ENCODE measurements at regions not wholly inside any gene's neighbourhood (a gene's known extent, or its start where the extent isn't known, plus 50 kb on each side); places are given as distances from the start of the nearest gene placed in this dataset.

- H3K9ac ChIP-seq (replicated peaks in 1 of 4; ENCODE audit: extremely low read depth in 1 of 4, low read depth in 3 of 4, low read length in 3 of 4), result no peak overlapping the region
- no peak overlapping the region for H4K91ac ChIP-seq (replicated peaks; ENCODE audit: insufficient read length, low read length)
- no peak overlapping the region for H3K27ac ChIP-seq (ENCODE audit: low read depth, low read length)
- no peak overlapping the region for H3K56ac ChIP-seq (replicated peaks; ENCODE audit: insufficient read length, low read depth, low read length)
- H3K23ac ChIP-seq (ENCODE audit: insufficient read length), result no peak overlapping the region
- H2AK5ac ChIP-seq (ENCODE audit: low read depth, low read length), result no peak overlapping the region
- no peak overlapping the region for H2BK5ac ChIP-seq (ENCODE audit: low read depth, low read length)
- no peak overlapping the region for H2BK20ac ChIP-seq (ENCODE audit: low read length)
- no peaks in the 10 kb centered on the region for H3K27me3 ChIP-seq (replicated peaks in 1 of 4; ENCODE audit: control insufficient read depth in 3 of 4, extremely low read depth in 1 of 4, insufficient read depth in 3 of 4, low read length in 3 of 4)
- no peaks in the 10 kb centered on the region for H3K4me1 ChIP-seq (replicated peaks in 1 of 4; ENCODE audit: control insufficient read depth in 3 of 4, insufficient read depth in 4 of 4, low read length in 3 of 4)
- H3K23me2 ChIP-seq (ENCODE audit: low read depth, low read length), result no peaks in the 10 kb centered on the region
- H3K4ac ChIP-seq (replicated peaks; ENCODE audit: insufficient read length, low read depth, low read length), result no peak overlapping the region
- no peaks in the 10 kb centered on the region for H4K20me1 ChIP-seq (replicated peaks in 1 of 2; ENCODE audit: control insufficient read depth in 1 of 2, insufficient read depth in 2 of 2, low read length in 2 of 2)
- H3K36me3 ChIP-seq (ENCODE audit: control insufficient read depth in 2 of 4, insufficient read depth in 4 of 4, low read length in 3 of 4), result no peaks in the 10 kb centered on the region
- no peak overlapping the region for H2BK15ac ChIP-seq (ENCODE audit: low read length)
- no peak overlapping the region for H3K4me3 ChIP-seq (ENCODE audit: extremely low read depth in 1 of 4, insufficient read depth in 2 of 4, low read depth in 3 of 4, low read length in 4 of 4)
- no peak overlapping the region for H4K5ac ChIP-seq (ENCODE audit: insufficient read length, low read depth, low read length)
- H3K4me2 ChIP-seq (ENCODE audit: insufficient read depth in 1 of 2, low read depth in 2 of 2, low read length in 2 of 2), result no peak overlapping the region
- no peak overlapping the region for H3K18ac ChIP-seq (ENCODE audit: extremely low read depth, low read length)
- no peak overlapping the region for H3K14ac ChIP-seq (ENCODE audit: insufficient read length)
- H2BK120ac ChIP-seq (replicated peaks; ENCODE audit: low read depth, low read length), result no peak overlapping the region
- ChIA-PET CTCF (ENCODE audit: partially characterized antibody) (interaction anchor here (0.7 kb wide), 1 partner anchor 13 kb away, joined by 3 read pairs; no protein-coding TSS in a partner anchor), POLR2A (ENCODE audit: partially characterized antibody) (no interaction called here)
- no peak overlapping the region for H2AFZ ChIP-seq (ENCODE audit: low read length)
- H4K8ac ChIP-seq (ENCODE audit: extremely low read depth, insufficient read depth, low read length), result no peak overlapping the region
- no peaks in the 10 kb centered on the region for H3K79me2 ChIP-seq (ENCODE audit: control insufficient read depth in 1 of 2, insufficient read depth in 2 of 2, low read length in 2 of 2)
- H3K79me1 ChIP-seq (ENCODE audit: low read depth, low read length), result no peaks in the 10 kb centered on the region
- DNase-seq (ENCODE audit: low read depth in 1 of 2, low spot score in 2 of 2) (no peak), FAIRE-seq (no peak)
- H2BK12ac ChIP-seq (ENCODE audit: low read depth, low read length), result no peak overlapping the region
- no peaks in the 10 kb centered on the region for H3K9me3 ChIP-seq (ENCODE audit: insufficient read depth in 2 of 2, low read depth in 1 of 2, low read length in 1 of 2)
- TF ChIP-seq MAX (IDR thresholded peaks at IDR 0.05) (no peak), SUZ12 (IDR thresholded peaks at IDR 0.05; ENCODE audit: low read length) (no peak), FOSL1 (IDR thresholded peaks at IDR 0.05; ENCODE audit: insufficient read depth, low read depth, low read length) (no peak), SP1 (IDR thresholded peaks at IDR 0.05; ENCODE audit: low read depth, low read length) (no peak), HDAC2 (IDR thresholded peaks at IDR 0.05; ENCODE audit: borderline replicate concordance in 1 of 2, low read depth in 2 of 2, low read length in 2 of 2) (no peak), KDM4A (IDR thresholded peaks at IDR 0.05; ENCODE audit: low read depth, low read length, severe bottlenecking) (no peak), ATF3 (IDR thresholded peaks at IDR 0.05; ENCODE audit: insufficient read depth, low read depth, low read length) (no peak), KDM1A (IDR thresholded peaks at IDR 0.05; ENCODE audit: borderline replicate concordance, low read length) (no peak), RAD21 (IDR thresholded peaks at IDR 0.05 in 1 of 2, conservative IDR thresholded peaks at IDR 0.05 in 1 of 2; ENCODE audit: low read depth in 2 of 2, low read length in 2 of 2) (no peak), SIRT6 (IDR thresholded peaks at IDR 0.05; ENCODE audit: low read length) (no peak), CHD2 (IDR thresholded peaks at IDR 0.05; ENCODE audit: low read length) (no peak), POU5F1 (IDR thresholded peaks at IDR 0.05; ENCODE audit: low read depth, low read length) (no peak), TEAD4 (IDR thresholded peaks at IDR 0.05; ENCODE audit: low read depth, low read length) (no peak), TAF1 (IDR thresholded peaks at IDR 0.05; ENCODE audit: low read depth, low read length) (no peak)
These were observed 161.9 kb upstream of the PCDH9 start for GRCh38 chr13:67392014-67392413.

All from H1 (cell line).